ENCODE measurements at regions not wholly inside any gene's neighbourhood (a gene's known extent, or its start where the extent isn't known, plus 50 kb on each side); places are given as distances from the start of the nearest gene placed in this dataset.
"Not testable (repeated sequence)": the region's sequence is repeated elsewhere in the genome, so short reads cannot be mapped to it uniquely, and the experiment has no call there.

DNA sequence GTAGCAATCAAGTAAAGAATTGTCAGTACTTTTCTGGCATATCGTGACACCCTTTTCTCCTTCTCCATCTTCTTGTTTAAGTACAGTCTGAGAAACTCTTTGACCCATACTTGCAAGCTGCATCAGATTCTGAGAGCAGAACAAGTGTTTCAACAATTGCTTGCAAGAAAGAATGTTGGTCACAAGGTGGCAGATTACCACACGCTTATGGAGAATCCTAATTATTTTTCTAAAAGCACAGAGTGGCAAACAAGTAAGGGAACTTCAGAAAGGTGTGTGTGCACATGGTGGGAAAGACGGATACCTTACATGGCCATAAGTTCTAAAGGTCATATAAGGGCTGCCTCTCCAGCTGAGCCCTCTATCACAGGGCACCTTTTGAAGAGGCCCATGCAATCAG is 136.4 kb upstream of the FGF13 start:
- H3K9me3 Mint-ChIP-seq, result no peaks in the 10 kb centered on the region
- H3K27me3 Mint-ChIP-seq, result peaks cover 5% of the 10 kb centered on the region
- no peak overlapping the region for H3K27ac Mint-ChIP-seq
- H3K36me3 Mint-ChIP-seq (ENCODE audit: low read depth), result no peaks in the 10 kb centered on the region
- peaks cover 12% of the 10 kb centered on the region for H3K4me1 Mint-ChIP-seq (ENCODE audit: low read depth)
- intact Hi-C loops (cut with micrococcal nuclease), result loop anchor here (5.0 to 10.0 kb wide), 2 partner anchors 357 to 709 kb away; no protein-coding TSS in a partner anchor
- H3K4me3 Mint-ChIP-seq, result no peak overlapping the region

DNA sequence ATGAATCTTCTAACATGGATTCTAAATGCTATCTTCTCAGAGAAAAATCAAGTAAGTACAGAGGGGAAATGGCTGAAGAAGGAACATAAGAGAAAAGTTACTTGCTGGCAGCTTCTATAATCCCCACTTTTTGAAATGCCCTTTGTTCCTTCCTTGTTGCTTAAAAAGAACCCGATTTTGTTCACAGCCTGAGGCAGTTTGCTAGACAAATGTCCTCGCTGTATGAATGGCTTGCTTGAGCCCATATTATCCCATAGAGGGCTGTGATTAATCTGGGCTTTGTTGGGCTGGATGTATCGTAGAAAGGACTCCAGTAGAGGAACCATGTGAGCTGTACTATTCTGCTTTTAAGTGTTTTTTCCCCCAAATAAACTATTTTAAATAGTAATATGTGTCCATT is 134.3 kb upstream of the FGF13 start:
- Mint-ChIP-seq H3K9me3 (no peaks in the 10 kb centered on the region), H3K27ac (no peak overlapping the region), H3K4me1 (ENCODE audit: low read depth) (no peaks in the 10 kb centered on the region), H3K27me3 (peaks cover 7% of the 10 kb centered on the region), H3K4me3 (no peak overlapping the region), H3K36me3 (ENCODE audit: low read depth) (no peaks in the 10 kb centered on the region)
- intact Hi-C loops (cut with micrococcal nuclease), result loop anchor here (5.0 to 10.0 kb wide), 2 partner anchors 359 to 712 kb away; no protein-coding TSS in a partner anchor

DNA sequence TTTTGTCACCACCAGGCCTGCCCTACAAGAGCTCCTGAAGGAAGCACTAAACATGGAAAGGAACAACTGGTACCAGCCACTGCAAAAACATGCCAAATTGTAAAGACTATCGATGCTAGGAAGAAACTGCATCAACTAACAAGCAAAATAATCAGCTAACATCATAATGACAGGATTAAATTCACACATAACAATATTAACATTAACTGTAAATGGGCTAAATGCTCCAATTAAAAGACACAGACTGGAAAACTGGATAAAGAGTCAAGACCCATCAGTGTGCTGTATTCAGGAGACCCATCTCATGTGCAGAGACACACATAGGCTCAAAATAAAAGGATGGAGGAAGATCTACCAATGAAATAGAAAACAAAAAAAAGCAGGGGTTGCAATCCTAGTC is 95.9 kb upstream of the FGF13 start:
- intact Hi-C loops (cut with micrococcal nuclease); H3K4me1 Mint-ChIP-seq (ENCODE audit: low read depth); H3K36me3 Mint-ChIP-seq (ENCODE audit: low read depth); H3K4me3 Mint-ChIP-seq; H3K27ac Mint-ChIP-seq; H3K27me3 Mint-ChIP-seq: not testable (repeated sequence)
- H3K9me3 Mint-ChIP-seq, result peaks cover 23% of the 10 kb centered on the region

DNA sequence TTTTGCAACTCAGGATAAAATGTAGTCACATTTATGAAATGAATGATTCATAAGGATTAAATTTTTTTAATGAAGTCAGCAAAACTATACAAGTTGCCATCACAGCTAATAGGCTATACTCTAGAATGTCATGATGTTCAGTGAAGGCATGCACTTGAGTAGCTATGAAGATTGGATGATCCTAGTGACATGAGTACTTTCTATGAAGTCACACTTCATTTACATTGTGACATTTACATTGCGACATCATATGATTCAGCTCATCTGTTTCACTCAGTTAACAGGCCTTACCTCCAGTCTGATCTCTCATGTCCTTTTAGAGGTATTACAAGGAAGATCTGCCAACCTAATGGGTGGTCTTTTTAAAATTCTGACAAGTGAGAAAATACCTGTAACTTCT is 82.7 kb upstream of the FGF13 start:
- H3K27me3 Mint-ChIP-seq, result no peaks in the 10 kb centered on the region
- intact Hi-C loops (cut with micrococcal nuclease), result no loop called here
- no peaks in the 10 kb centered on the region for H3K4me1 Mint-ChIP-seq (ENCODE audit: low read depth)
- H3K4me3 Mint-ChIP-seq, result no peak overlapping the region
- H3K9me3 Mint-ChIP-seq, result peaks cover 7% of the 10 kb centered on the region
- H3K36me3 Mint-ChIP-seq (ENCODE audit: low read depth), result no peaks in the 10 kb centered on the region
- H3K27ac Mint-ChIP-seq, result no peak overlapping the region

DNA sequence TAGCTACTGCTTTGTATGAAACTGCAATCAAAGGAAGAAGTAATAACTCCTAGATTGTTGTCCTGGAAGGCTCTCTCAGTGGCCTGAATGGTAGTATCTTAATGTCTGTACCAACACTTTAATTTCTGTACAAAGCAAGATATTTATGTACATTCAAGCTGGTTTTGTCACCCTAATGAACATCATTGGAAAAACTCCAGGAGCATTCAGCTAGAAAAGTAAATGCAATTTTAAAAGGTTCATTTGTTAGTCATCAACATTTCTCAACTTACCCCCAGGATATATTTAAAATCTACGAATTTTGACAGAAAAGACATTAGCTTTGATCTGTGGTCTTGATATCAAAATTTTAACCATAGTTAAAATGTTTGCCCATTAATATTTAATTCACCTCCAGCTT is 80.0 kb upstream of the FGF13 start:
- no peaks in the 10 kb centered on the region for H3K9me3 Mint-ChIP-seq
- intact Hi-C loops (cut with micrococcal nuclease), result no loop called here
- H3K4me1 Mint-ChIP-seq (ENCODE audit: low read depth), result no peaks in the 10 kb centered on the region
- no peaks in the 10 kb centered on the region for H3K27me3 Mint-ChIP-seq
- no peaks in the 10 kb centered on the region for H3K36me3 Mint-ChIP-seq (ENCODE audit: low read depth)
- no peak overlapping the region for H3K4me3 Mint-ChIP-seq
- no peak overlapping the region for H3K27ac Mint-ChIP-seq

DNA sequence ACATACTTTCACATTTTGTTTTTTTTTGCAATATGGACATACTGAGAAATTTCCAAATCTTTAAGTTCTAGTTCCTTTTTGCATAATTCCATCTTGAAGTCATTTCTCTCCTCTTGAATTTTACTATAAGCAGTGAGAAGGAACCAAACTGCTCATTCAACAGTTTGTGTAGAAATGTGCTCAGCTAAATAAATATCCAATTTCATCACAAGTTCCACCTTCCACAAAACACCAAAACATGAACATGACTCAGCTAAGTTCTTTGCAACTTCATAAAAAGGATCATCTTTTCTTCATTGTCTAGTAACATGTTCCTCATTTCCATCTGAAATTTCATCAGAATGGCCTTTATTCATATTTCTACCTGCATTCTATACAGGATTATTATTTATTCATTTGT is 77.3 kb upstream of the FGF13 start:
- Mint-ChIP-seq H3K36me3 (ENCODE audit: low read depth) (no peaks in the 10 kb centered on the region), H3K4me3 (no peak overlapping the region), H3K4me1 (ENCODE audit: low read depth) (no peaks in the 10 kb centered on the region), H3K27ac (no peak overlapping the region), H3K27me3 (peaks cover 4% of the 10 kb centered on the region), H3K9me3 (no peaks in the 10 kb centered on the region)
- intact Hi-C loops (cut with micrococcal nuclease), result no loop called here

DNA sequence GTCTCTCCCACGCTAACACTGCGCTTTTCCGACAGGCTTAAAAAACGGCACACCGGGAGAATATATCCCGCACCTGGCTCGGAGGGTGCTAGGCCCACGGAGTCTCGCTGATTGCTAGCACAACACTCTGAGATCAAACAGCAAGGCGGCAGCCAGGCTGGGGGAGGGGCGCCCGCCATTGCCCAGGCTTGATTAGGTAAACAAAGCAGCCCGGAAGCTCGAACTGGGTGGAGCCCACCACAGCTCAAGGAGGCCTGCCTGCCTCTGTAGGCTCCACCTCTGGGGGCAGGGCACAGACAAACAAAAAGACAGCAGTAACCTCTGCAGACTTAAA is 67.0 kb upstream of the FGF13 start:
- not testable (repeated sequence) for H3K27ac Mint-ChIP-seq; H3K4me3 Mint-ChIP-seq; H3K36me3 Mint-ChIP-seq (ENCODE audit: low read depth); H3K27me3 Mint-ChIP-seq; H3K9me3 Mint-ChIP-seq; H3K4me1 Mint-ChIP-seq (ENCODE audit: low read depth)
- intact Hi-C loops (cut with micrococcal nuclease), result loop anchor here (10.0 kb wide), 1 partner anchor 676 kb away; no protein-coding TSS in a partner anchor

DNA sequence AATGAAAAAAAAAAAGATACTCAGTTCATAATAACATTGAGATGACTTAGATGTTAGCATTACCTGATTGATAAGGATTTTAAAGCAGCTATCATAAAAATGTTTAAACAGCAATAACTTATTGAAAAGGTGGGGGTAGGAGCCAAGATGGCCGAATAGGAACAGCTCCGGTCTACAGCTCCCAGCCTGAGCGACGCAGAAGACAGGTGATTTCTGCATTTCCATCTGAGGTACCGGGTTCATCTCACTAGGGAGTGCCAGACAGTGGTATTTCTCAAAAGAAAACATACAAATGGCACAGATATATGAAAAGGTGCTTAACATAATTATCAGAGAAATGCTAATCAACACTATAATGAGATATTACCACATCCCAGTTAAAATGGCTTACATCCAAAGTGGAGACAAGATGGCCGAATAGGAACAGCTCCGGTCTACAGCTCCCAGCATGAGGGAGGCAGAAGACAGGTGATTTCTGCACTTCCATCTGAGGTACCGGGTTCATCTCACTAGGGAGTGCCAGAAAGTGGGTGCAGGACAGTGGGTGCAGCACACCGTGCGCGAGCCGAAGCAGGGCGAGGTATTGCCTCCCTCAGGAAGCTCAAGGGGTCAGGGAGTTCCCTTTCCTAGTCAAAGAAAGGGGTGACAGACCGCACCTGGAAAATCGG is 66.5 kb upstream of the FGF13 start:
- not testable (repeated sequence) for H3K27me3 Mint-ChIP-seq; H3K4me3 Mint-ChIP-seq; H3K4me1 Mint-ChIP-seq (ENCODE audit: low read depth); H3K36me3 Mint-ChIP-seq (ENCODE audit: low read depth); H3K27ac Mint-ChIP-seq; H3K9me3 Mint-ChIP-seq
- intact Hi-C loops (cut with micrococcal nuclease), result loop anchor here (10.0 kb wide), 1 partner anchor 677 kb away; no protein-coding TSS in a partner anchor

DNA sequence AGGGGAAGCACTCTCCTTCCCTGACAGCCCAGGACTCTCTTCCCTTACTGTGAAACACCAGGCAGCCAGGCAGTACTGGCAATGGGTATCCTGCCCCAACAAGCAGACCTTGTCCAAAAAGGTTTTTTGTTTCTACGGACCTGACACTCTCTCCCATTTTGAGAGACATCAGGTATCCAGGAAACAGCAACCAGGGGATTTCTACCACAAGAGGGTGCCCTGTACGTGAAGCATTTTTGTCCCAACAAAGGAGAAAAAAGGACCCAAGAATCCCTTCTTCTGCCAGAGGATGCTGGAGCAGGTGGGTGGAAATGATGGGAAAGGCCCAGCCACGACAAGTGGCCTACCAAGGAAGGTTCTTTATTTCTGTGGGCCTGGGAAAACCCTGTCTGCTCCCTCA is 65.7 kb upstream of the FGF13 start:
- Mint-ChIP-seq H3K27me3 (no peaks in the 10 kb centered on the region), H3K27ac (no peak overlapping the region), H3K4me1 (ENCODE audit: low read depth) (no peaks in the 10 kb centered on the region), H3K36me3 (ENCODE audit: low read depth) (no peaks in the 10 kb centered on the region), H3K9me3 (no peaks in the 10 kb centered on the region), H3K4me3 (no peak overlapping the region)
- intact Hi-C loops (cut with micrococcal nuclease), result loop anchor here (10.0 kb wide), 1 partner anchor 678 kb away; no protein-coding TSS in a partner anchor

DNA sequence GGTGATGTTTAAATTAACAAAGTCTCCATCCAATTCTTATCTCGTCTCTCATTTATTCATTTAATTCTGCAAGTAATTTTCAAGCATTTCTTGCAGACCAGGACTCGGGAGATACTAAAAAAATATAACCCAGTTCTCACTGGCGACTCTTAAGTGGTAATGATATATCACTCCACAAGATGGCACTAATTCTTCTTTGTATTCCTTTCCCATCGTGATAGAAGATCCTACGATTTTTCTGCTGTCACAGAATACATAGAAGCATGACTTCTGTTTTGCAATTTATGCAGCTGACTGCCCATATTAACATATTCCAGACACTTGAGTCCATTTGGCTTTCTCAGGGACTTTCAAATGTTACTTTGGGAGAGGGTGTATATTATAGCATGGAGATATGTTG is 64.0 kb upstream of the FGF13 start:
- Mint-ChIP-seq H3K4me1 (ENCODE audit: low read depth) (no peaks in the 10 kb centered on the region), H3K27me3 (no peaks in the 10 kb centered on the region), H3K9me3 (no peaks in the 10 kb centered on the region), H3K4me3 (no peak overlapping the region), H3K27ac (no peak overlapping the region), H3K36me3 (ENCODE audit: low read depth) (no peaks in the 10 kb centered on the region)
- intact Hi-C loops (cut with micrococcal nuclease), result loop anchor here (1.0 to 10.0 kb wide), 2 partner anchors 679 to 784 kb away; no protein-coding TSS in a partner anchor

DNA sequence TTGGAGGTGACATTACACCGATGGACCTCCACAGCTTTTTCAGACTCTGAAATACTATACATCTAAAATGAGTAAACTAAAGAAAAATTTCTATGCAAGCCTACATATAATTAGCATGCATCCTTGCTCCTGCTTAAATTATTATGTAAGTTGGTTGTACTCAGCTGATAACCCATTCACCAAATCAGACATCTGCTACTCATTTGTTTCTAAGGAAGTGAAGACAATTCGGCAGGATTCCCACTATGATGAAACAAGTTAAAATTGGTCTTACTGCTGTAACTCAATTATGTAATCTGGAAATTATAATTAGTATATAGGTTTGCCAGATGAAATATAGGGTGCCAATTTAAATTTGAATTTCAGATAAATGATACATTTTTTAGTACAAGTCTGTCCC is 59.5 kb upstream of the FGF13 start:
- no peaks in the 10 kb centered on the region for H3K27me3 Mint-ChIP-seq
- H3K36me3 Mint-ChIP-seq (ENCODE audit: low read depth), result no peaks in the 10 kb centered on the region
- no peak overlapping the region for H3K27ac Mint-ChIP-seq
- intact Hi-C loops (cut with micrococcal nuclease), result loop anchor here (10.0 kb wide), 1 partner anchor 684 kb away; no protein-coding TSS in a partner anchor
- H3K4me1 Mint-ChIP-seq (ENCODE audit: low read depth), result no peaks in the 10 kb centered on the region
- no peaks in the 10 kb centered on the region for H3K9me3 Mint-ChIP-seq
- H3K4me3 Mint-ChIP-seq, result no peak overlapping the region

DNA sequence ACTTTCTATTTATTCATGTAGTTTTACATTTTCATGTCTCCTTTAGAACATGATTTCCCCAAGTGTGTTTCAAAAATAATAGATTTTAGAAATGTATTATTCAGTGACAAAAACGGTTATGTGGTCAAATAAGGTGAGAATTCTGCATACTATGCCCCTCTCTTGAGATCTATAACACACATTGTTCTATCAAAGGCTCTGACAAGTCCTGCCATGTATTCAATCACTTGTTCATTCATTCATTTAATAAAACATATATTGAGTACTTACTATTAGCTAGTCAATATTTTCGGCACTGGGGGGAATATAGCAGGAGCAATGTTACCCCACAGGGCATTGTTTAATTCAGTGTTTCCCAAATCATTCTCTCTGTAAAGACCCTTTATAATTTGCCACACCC is 58.4 kb upstream of the FGF13 start:
- Mint-ChIP-seq H3K27me3 (no peaks in the 10 kb centered on the region), H3K9me3 (no peaks in the 10 kb centered on the region), H3K27ac (no peak overlapping the region), H3K36me3 (ENCODE audit: low read depth) (no peaks in the 10 kb centered on the region), H3K4me3 (no peak overlapping the region), H3K4me1 (ENCODE audit: low read depth) (no peaks in the 10 kb centered on the region)
- intact Hi-C loops (cut with micrococcal nuclease), result loop anchor here (10.0 kb wide), 1 partner anchor 685 kb away; no protein-coding TSS in a partner anchor

DNA sequence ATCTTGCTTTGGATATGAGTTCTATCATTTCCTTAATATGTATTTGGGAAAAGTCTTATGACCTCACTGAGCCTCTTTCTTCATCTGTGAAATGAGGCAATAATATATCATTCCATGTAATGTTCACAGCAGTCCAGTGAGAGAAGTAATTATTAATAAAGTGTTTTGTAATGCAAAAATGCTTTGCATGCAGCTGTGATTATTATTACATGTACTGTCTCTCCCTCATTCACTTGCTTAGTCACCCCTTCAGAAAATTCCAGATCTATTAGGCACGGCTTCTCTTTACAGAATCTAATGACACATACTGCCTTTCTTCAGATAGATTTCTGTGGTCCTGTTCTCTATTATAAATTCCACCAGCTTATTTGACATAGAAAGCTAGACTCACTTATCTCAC is 53.5 kb upstream of the FGF13 start:
- no peaks in the 10 kb centered on the region for H3K4me1 Mint-ChIP-seq (ENCODE audit: low read depth)
- peaks cover 2% of the 10 kb centered on the region for H3K27me3 Mint-ChIP-seq
- H3K4me3 Mint-ChIP-seq, result no peak overlapping the region
- no peaks in the 10 kb centered on the region for H3K9me3 Mint-ChIP-seq
- intact Hi-C loops (cut with micrococcal nuclease), result no loop called here
- H3K27ac Mint-ChIP-seq, result no peak overlapping the region
- H3K36me3 Mint-ChIP-seq (ENCODE audit: low read depth), result no peaks in the 10 kb centered on the region

DNA sequence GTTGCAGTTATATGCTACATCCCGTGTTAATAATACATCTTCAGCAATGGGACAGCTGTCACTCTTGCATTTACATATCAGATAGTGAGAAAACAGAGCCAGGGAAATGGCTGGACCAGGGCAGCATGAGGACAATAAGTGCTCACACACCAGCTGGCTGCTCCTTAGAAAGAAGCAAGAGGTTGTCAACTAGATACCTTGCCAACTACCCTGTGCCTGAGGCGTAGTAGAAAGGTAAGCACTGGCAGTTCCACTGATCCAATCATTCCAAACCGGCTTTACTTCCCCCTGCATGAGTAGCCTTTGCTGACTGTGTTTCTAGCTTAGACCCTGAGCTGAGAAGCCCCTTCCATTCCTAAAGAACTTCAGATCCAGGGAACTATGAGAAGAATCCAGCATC is 52.2 kb upstream of the FGF13 start:
- intact Hi-C loops (cut with micrococcal nuclease), result no loop called here
- Mint-ChIP-seq H3K27ac (no peak overlapping the region), H3K27me3 (peaks cover 2% of the 10 kb centered on the region), H3K36me3 (ENCODE audit: low read depth) (no peaks in the 10 kb centered on the region), H3K4me1 (ENCODE audit: low read depth) (no peaks in the 10 kb centered on the region), H3K9me3 (no peaks in the 10 kb centered on the region), H3K4me3 (no peak overlapping the region)

DNA sequence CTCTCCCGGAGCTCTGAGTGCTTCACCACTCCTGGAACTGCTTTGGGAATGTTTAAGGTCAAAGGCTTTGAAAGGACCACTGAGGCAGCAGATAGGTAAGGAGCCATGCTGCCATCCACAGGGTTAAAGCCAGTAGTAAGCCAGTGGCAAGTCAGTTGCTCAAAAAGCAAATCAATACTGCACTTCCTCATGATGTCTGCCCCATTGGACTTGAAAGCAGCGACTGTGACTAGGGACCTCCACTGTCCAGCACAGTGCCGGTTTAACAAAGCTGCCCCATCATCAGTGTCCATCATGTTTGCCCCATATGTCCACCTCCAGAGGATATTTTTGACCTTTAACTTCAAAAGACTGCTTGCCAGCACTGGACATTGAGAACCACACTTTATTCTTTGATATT is 49.9 kb upstream of the FGF13 start:
- intact Hi-C loops (cut with micrococcal nuclease), result no loop called here
- Mint-ChIP-seq H3K27ac (no peak overlapping the region), H3K4me1 (ENCODE audit: low read depth) (no peaks in the 10 kb centered on the region), H3K9me3 (no peaks in the 10 kb centered on the region), H3K36me3 (ENCODE audit: low read depth) (no peaks in the 10 kb centered on the region), H3K4me3 (no peak overlapping the region), H3K27me3 (peaks cover 9% of the 10 kb centered on the region)
